Upper lobe of left lung (tissue), 6 donors: ENCODE measurements at regions not wholly inside any gene's neighbourhood (a gene's known extent, or its start where the extent isn't known, plus 50 kb on each side); places are given as distances from the start of the nearest gene placed in this dataset.

Experiments
- ATAC-seq, 2 donors: fragments of 200-7000 bp; cut with Tn5 transposase; one replicate each; pipeline ENCODE4 v1.9.1; 2022; ENCODE audit warnings: mild to moderate bottlenecking in 2 of 2, moderate library complexity in 2 of 2; ENCODE audit not compliant: low FRiP score in 2 of 2
- DNase-seq, 2 donors: peaks; one replicate each; pipeline ENCODE4 v3.0.0-alpha.2; 2019 to 2020
- H3K27ac ChIP-seq, 4 donors: fragments of 200-600 bp; sonication (generic); one replicate each; pipeline ENCODE4 v1.5.1; 2016 to 2019
- H3K27me3 ChIP-seq, 4 donors: fragments of 200-600 bp; sonication (generic); one replicate each; pipeline ENCODE4 v1.5.1; 2017 to 2019
- H3K36me3 ChIP-seq, 4 donors: fragments of 200-600 bp; sonication (generic); one replicate each; pipeline ENCODE4 v1.5.1; 2016 to 2019
- H3K4me1 ChIP-seq, 4 donors: fragments of 200-600 bp; sonication (generic); one replicate each; pipeline ENCODE4 v1.5.1; 2018 to 2019
- H3K4me3 ChIP-seq, 4 donors: fragments of 200-600 bp; sonication (generic); one replicate each; pipeline ENCODE4 v1.5.1; 2017 to 2019; ENCODE audit warnings: mild to moderate bottlenecking in 2 of 4, moderate library complexity in 1 of 4
- H3K9me3 ChIP-seq, 4 donors: fragments of 200-600 bp; sonication (generic); one replicate each; pipeline ENCODE4 v1.5.1; 2018 to 2019
- CTCF ChIP-seq, 6 experiments: fragments of 450-650 bp in 4 of 6; fragments of 200-600 bp in 2 of 6; sonication (generic) in 2 of 6; IDR thresholded peaks; one replicate each; pipeline ENCODE4 v1.5.1; 2016 to 2019; ENCODE audit warnings: antibody characterized with exemption in 6 of 6
- EP300 ChIP-seq, 4 donors: sonication (generic); formaldehyde crosslinking; IDR thresholded peaks; one replicate each; pipeline ENCODE4 v1.5.1; 2017; ENCODE audit warnings: antibody characterized with exemption in 4 of 4, control low read depth in 2 of 4
- POLR2A ChIP-seq, 4 donors: fragments of 450-650 bp; IDR thresholded peaks; one replicate each; pipeline ENCODE4 v1.5.1; 2016 to 2017; ENCODE audit warnings: antibody characterized with exemption in 4 of 4, mild to moderate bottlenecking in 2 of 4
- POLR2AphosphoS5 ChIP-seq, 2 donors: sonication (generic); formaldehyde crosslinking; IDR thresholded peaks; one replicate each; pipeline ENCODE4 v1.5.1; 2017; ENCODE audit warnings: antibody characterized with exemption in 2 of 2
- WGBS, 2 donors: methylation state at CpG; one replicate each; pipeline ENCODE4 v1.1.5; 2017 to 2018; 5-methylcytosine and 5-hydroxymethylcytosine counted together
- donor health status: DM: no; HTN: no; CAD: no; lungs with moderate emphysema.
- donor health status: DM: no; HTN: yes; CAD: no; lungs with severe emphysema.

- Histone ChIP-seq H3K27me3 (no peaks in the 10 kb centered on the region), H3K36me3 (no peaks in the 10 kb centered on the region), H3K27ac (no peak overlapping the region), H3K9me3 (no peaks in the 10 kb centered on the region), H3K4me3 (no peak overlapping the region), H3K4me1 (no peaks in the 10 kb centered on the region)
- DNase-seq: no peak
- TF ChIP-seq POLR2AphosphoS5 (IDR thresholded peaks at IDR 0.05) (no peak), CTCF (IDR thresholded peaks at IDR 0.05) (no peak), EP300 (IDR thresholded peaks at IDR 0.05) (no peak)
- no peak for ATAC-seq
- 70 to 73% methylated on average over 3 of the region's 3 CpGs for WGBS, 2 donors
Observed at GRCh38 chr7:88386665-88387156, 80.0 kb upstream of the STEAP4 start.

GRCh38 chr7:88377434-88377833 lies 70.7 kb upstream of the STEAP4 start:
- 63 to 67% methylated on average over 1 of the region's 1 CpG for WGBS, 2 donors
- Histone ChIP-seq H3K27me3 (no peaks in the 10 kb centered on the region), H3K9me3 (no peaks in the 10 kb centered on the region), H3K27ac (no peak overlapping the region), H3K4me3 (no peak overlapping the region), H3K36me3 (no peaks in the 10 kb centered on the region), H3K4me1 (no peaks in the 10 kb centered on the region)
- TF ChIP-seq POLR2A (IDR thresholded peaks at IDR 0.05) (no peak), CTCF (IDR thresholded peaks at IDR 0.05) (no peak), EP300 (IDR thresholded peaks at IDR 0.05) (no peak), POLR2AphosphoS5 (IDR thresholded peaks at IDR 0.05) (no peak)
- ATAC-seq (no peak), DNase-seq (no peak)

GRCh38 chr7:88368686-88369085 lies 62.0 kb upstream of the STEAP4 start:
- ATAC-seq (no peak), DNase-seq (no peak)
- H3K36me3 ChIP-seq: no peaks in the 10 kb centered on the region
- no peaks in the 10 kb centered on the region for H3K4me1 ChIP-seq
- no peak overlapping the region for H3K27ac ChIP-seq
- WGBS, 2 donors: 86 to 93% methylated on average over 4 of the region's 4 CpGs
- H3K27me3 ChIP-seq: no peaks in the 10 kb centered on the region
- H3K4me3 ChIP-seq: no peak overlapping the region
- no peaks in the 10 kb centered on the region for H3K9me3 ChIP-seq
- TF ChIP-seq EP300 (IDR thresholded peaks at IDR 0.05): no peak
- TF ChIP-seq POLR2AphosphoS5 (IDR thresholded peaks at IDR 0.05): no peak
- no peak for TF ChIP-seq CTCF (IDR thresholded peaks at IDR 0.05)
- no peak for TF ChIP-seq POLR2A (IDR thresholded peaks at IDR 0.05)

- Histone ChIP-seq H3K4me1 (no peaks in the 10 kb centered on the region), H3K9me3 (no peaks in the 10 kb centered on the region), H3K27ac (no peak overlapping the region), H3K27me3 (no peaks in the 10 kb centered on the region), H3K36me3 (no peaks in the 10 kb centered on the region), H3K4me3 (no peak overlapping the region)
- ATAC-seq (no peak), DNase-seq (no peak)
- TF ChIP-seq POLR2AphosphoS5 (IDR thresholded peaks at IDR 0.05) (no peak), POLR2A (IDR thresholded peaks at IDR 0.05) (no peak), CTCF (IDR thresholded peaks at IDR 0.05) (no peak), EP300 (IDR thresholded peaks at IDR 0.05) (no peak)
- WGBS, 2 donors: 88 to 97% methylated on average over 1 of the region's 1 CpG
Observed at GRCh38 chr7:88366845-88367244, 60.2 kb upstream of the STEAP4 start.

- no peaks in the 10 kb centered on the region for H3K36me3 ChIP-seq
- no peak for DNase-seq
- H3K27me3 ChIP-seq: no peaks in the 10 kb centered on the region
- no peak for ATAC-seq
- H3K4me3 ChIP-seq: no peak overlapping the region
- no peaks in the 10 kb centered on the region for H3K4me1 ChIP-seq
- H3K27ac ChIP-seq: no peak overlapping the region
- TF ChIP-seq POLR2AphosphoS5 (IDR thresholded peaks at IDR 0.05) (no peak), EP300 (IDR thresholded peaks at IDR 0.05) (no peak), POLR2A (IDR thresholded peaks at IDR 0.05) (no peak), CTCF (IDR thresholded peaks at IDR 0.05) (no peak)
- H3K9me3 ChIP-seq: no peaks in the 10 kb centered on the region
- 57 to 73% methylated on average over 2 of the region's 2 CpGs for WGBS, 2 donors
Observed at GRCh38 chr7:88363869-88364268, 57.2 kb upstream of the STEAP4 start.
